PC-3 (cell line): ENCODE measurements at regions not wholly inside any gene's neighbourhood (a gene's known extent, or its start where the extent isn't known, plus 50 kb on each side); places are given as distances from the start of the nearest gene placed in this dataset.

Experiments used
- ATAC-seq: fragments of 200-7000 bp; cut with Tn5 transposase; 2 replicates; pipeline ENCODE4 v1.9.1; 2020; ENCODE audit warnings: mild to moderate bottlenecking, moderate library complexity
- BruUV-seq: library from RNA; stranded (reverse); fragments of 400-500 nt; replicated peaks from 2 replicates; lab custom pipeline; 2021; lab: Mats Ljungman, UMichigan
- CTCF ChIA-PET: fragments of 300-600 bp; sonication (Branson Sonifier 250); formaldehyde crosslinking; loops from one replicate; lab custom pipeline; 2022; ENCODE audit warnings: antibody characterized with exemption; lab: Charles Lee
- POLR2A ChIA-PET: fragments of 300-600 bp; sonication (Branson Sonifier 250); formaldehyde crosslinking; loops from one replicate; lab custom pipeline; 2022; ENCODE audit warnings: antibody characterized with exemption; ENCODE audit not compliant: unreplicated experiment; lab: Charles Lee
- DNase-seq: peaks from one replicate; pipeline ENCODE4 v3.0.0-alpha.2; 2015
- H2AFZ ChIP-seq: fragments of 300-600 bp; sonication (generic); 2 replicates; pipeline ENCODE4 v1.6.0; 2016; ENCODE audit warnings: antibody characterized with exemption, low read length
- H3F3A ChIP-seq: fragments of 300-600 bp; sonication (generic); one replicate; pipeline ENCODE4 v1.6.0; 2017; ENCODE audit warnings: antibody characterized with exemption, low read length, control low read depth, mild to moderate bottlenecking; ENCODE audit not compliant: unreplicated experiment
- H3K27ac ChIP-seq: fragments of 300-600 bp; sonication (generic); 2 replicates; pipeline ENCODE4 v1.5.1; 2016; ENCODE audit warnings: mild to moderate bottlenecking, low read length
- H3K27me3 ChIP-seq: fragments of 300-600 bp; sonication (generic); 2 replicates; pipeline ENCODE4 v1.6.1; 2016; ENCODE audit warnings: low read length, mixed read lengths
- H3K36me3 ChIP-seq: fragments of 300-600 bp; sonication (generic); 2 replicates; pipeline ENCODE4 v1.6.1; 2016; ENCODE audit warnings: low read depth, mixed run types, low read length, mixed read lengths
- H3K4me1 ChIP-seq: fragments of 300-600 bp; sonication (generic); 2 replicates; pipeline ENCODE4 v1.5.1; 2016; ENCODE audit warnings: low read length; ENCODE audit not compliant: insufficient read depth
- H3K4me2 ChIP-seq: fragments of 300-600 bp; sonication (generic); 2 replicates; pipeline ENCODE4 v1.6.0; 2016; ENCODE audit warnings: low read length
- H3K4me3 ChIP-seq: fragments of 300-600 bp; sonication (generic); 2 replicates; pipeline ENCODE4 v1.5.1; 2016; ENCODE audit warnings: mild to moderate bottlenecking, low read length, mixed read lengths
- H3K79me2 ChIP-seq: fragments of 300-600 bp; sonication (generic); 2 replicates; pipeline ENCODE4 v1.6.1; 2017; ENCODE audit warnings: low read length, mixed read lengths
- H3K9ac ChIP-seq: fragments of 300-600 bp; sonication (generic); 2 replicates; pipeline ENCODE4 v1.6.0; 2016; ENCODE audit warnings: mild to moderate bottlenecking, low read length
- H3K9me2 ChIP-seq: fragments of 300-600 bp; sonication (generic); replicated peaks from 2 replicates; pipeline ENCODE4 v1.6.1; 2016; ENCODE audit warnings: mixed run types, low read length, mixed read lengths
- H3K9me3 ChIP-seq: fragments of 300-600 bp; sonication (generic); 2 replicates; pipeline ENCODE4 v1.6.1; 2016; ENCODE audit warnings: low read length, mixed read lengths
- H4K20me1 ChIP-seq: fragments of 300-600 bp; sonication (generic); 2 replicates; pipeline ENCODE4 v1.6.1; 2016; ENCODE audit warnings: low read length, mixed read lengths
- EZH2 ChIP-seq: fragments of 300-600 bp; sonication (generic); IDR thresholded peaks from one replicate; pipeline ENCODE4 v1.6.1; 2017; ENCODE audit warnings: antibody characterized with exemption, mild to moderate bottlenecking, low read length; ENCODE audit not compliant: unreplicated experiment
- EZH2phosphoT487 ChIP-seq: fragments of 300-600 bp; sonication (generic); IDR thresholded peaks from 2 replicates; pipeline ENCODE4 v1.6.1; 2018; ENCODE audit warnings: mild to moderate bottlenecking, antibody characterized with exemption, low read length, borderline replicate concordance
- intact Hi-C: fragments of 100-400 bp; cut with micrococcal nuclease; formaldehyde crosslinking; loops from 2 replicates; pipeline ENCODE4 v1.9.0; 2023
- TF ChIP-seq, protein P1 (sequence below): fragments of 300-600 bp; sonication (generic); conservative IDR thresholded peaks from 2 replicates; pipeline ENCODE4 v1.5.1; 2017; ENCODE audit warnings: antibody characterized with exemption, low read depth, mild to moderate bottlenecking, low read length

DNA sequence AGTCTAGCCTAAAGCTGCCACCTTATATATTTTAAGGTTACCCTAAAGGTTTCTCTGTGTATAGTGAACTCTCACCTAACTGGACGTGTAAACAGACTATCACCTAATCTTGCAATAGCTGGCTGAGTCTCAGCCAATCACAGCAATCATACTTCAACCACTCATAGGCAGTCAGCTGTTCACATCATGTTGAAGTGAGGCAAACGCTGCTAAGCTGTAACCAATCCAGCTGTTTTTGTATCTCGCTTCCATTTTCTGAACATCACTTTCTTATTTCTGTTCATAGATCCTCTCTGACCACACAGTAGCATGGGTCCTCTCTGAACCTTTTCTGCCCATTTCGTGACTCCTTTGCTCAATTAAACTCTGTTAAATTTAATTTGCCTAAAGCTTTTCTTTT, 468.2 kb upstream of the POU3F3 start:
- H3K9ac ChIP-seq, result no peak overlapping the region
- ChIA-PET POLR2A (no interaction called here), CTCF (no interaction called here)
- no peaks in the 10 kb centered on the region for H3K4me1 ChIP-seq
- no peak overlapping the region for H3K27ac ChIP-seq
- no peak for DNase-seq
- TF ChIP-seq EZH2 (no peak), EZH2phosphoT487 (no peak)
- TF ChIP-seq, protein P1, sequence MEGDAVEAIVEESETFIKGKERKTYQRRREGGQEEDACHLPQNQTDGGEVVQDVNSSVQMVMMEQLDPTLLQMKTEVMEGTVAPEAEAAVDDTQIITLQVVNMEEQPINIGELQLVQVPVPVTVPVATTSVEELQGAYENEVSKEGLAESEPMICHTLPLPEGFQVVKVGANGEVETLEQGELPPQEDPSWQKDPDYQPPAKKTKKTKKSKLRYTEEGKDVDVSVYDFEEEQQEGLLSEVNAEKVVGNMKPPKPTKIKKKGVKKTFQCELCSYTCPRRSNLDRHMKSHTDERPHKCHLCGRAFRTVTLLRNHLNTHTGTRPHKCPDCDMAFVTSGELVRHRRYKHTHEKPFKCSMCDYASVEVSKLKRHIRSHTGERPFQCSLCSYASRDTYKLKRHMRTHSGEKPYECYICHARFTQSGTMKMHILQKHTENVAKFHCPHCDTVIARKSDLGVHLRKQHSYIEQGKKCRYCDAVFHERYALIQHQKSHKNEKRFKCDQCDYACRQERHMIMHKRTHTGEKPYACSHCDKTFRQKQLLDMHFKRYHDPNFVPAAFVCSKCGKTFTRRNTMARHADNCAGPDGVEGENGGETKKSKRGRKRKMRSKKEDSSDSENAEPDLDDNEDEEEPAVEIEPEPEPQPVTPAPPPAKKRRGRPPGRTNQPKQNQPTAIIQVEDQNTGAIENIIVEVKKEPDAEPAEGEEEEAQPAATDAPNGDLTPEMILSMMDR, result no peak
- no peaks in the 10 kb centered on the region for H3K27me3 ChIP-seq
- no peaks in the 10 kb centered on the region for H3K79me2 ChIP-seq
- BruUV-seq, result no TSS peak
- intact Hi-C loops, result no loop called here
- H3K4me3 ChIP-seq, result no peak overlapping the region
- H3K9me2 ChIP-seq, result no peaks in the 10 kb centered on the region
- H3K36me3 ChIP-seq, result no peaks in the 10 kb centered on the region
- no peaks in the 10 kb centered on the region for H3K9me3 ChIP-seq
- ATAC-seq, result no peak
- no peak overlapping the region for H2AFZ ChIP-seq
- H4K20me1 ChIP-seq, result no peaks in the 10 kb centered on the region
- no peak overlapping the region for H3K4me2 ChIP-seq
- H3F3A ChIP-seq, result no peaks in the 10 kb centered on the region

DNA sequence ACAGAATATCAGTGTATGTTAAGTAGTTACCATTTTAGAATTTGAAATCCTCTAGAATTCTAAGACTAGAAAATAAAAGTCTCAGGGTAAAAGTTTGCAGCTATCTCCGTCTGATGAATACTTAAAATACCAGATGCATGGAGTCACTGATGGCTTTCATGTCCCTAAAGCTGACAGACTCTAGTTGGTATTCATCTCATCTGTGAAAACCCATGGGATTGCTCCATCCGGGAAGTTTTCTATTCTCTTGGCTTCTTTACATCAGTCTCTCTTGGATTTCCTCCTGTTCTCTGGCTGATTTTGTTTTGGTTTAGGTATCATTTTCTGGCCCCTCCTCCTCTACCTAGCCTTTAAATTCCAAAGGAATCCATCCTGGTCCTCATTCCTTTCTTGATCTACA, 465.6 kb upstream of the POU3F3 start:
- no peak overlapping the region for H3K9ac ChIP-seq
- H3K4me3 ChIP-seq, result no peak overlapping the region
- no peaks in the 10 kb centered on the region for H3K79me2 ChIP-seq
- no TSS peak for BruUV-seq
- CTCF ChIA-PET, result no interaction called here
- no peaks in the 10 kb centered on the region for H3K9me3 ChIP-seq
- H3K4me2 ChIP-seq, result no peak overlapping the region
- POLR2A ChIA-PET, result no interaction called here
- H3K27ac ChIP-seq, result no peak overlapping the region
- no peak for ATAC-seq
- H3K4me1 ChIP-seq, result no peaks in the 10 kb centered on the region
- intact Hi-C loops, result no loop called here
- no peak overlapping the region for H2AFZ ChIP-seq
- TF ChIP-seq, protein P1, result no peak
- no peak for TF ChIP-seq EZH2
- TF ChIP-seq EZH2phosphoT487, result no peak
- H3K27me3 ChIP-seq, result peaks cover 4% of the 10 kb centered on the region; the same call in 1 of the 2 replicates
- no peak for DNase-seq
- no peaks in the 10 kb centered on the region for H3F3A ChIP-seq
- H4K20me1 ChIP-seq, result no peaks in the 10 kb centered on the region
- no peaks in the 10 kb centered on the region for H3K36me3 ChIP-seq
- no peaks in the 10 kb centered on the region for H3K9me2 ChIP-seq

DNA sequence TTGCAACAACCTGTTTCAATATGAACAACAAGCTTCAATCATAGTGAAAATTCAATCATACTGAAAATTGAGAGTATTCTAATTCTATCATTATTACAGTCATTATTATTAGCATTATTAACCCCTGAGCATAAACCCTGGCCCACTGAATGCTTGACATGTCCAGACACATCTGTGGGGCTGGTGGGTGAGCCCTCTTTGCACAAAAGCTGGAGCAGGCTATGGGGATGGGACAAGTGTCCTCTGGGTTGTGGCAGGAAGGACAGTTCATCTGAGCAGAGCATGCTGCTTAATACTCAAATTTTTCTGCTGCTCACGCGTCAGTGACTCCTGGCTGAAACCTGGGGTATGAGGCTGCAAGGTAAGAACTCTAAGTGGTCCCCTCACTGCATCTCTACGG, 451.1 kb upstream of the POU3F3 start:
- no peak for DNase-seq
- no peak overlapping the region for H3K9ac ChIP-seq
- ChIA-PET POLR2A (no interaction called here), CTCF (no interaction called here)
- no TSS peak for BruUV-seq
- no peak overlapping the region for H3K4me3 ChIP-seq
- no peaks in the 10 kb centered on the region for H3K36me3 ChIP-seq
- intact Hi-C loops, result no loop called here
- no peaks in the 10 kb centered on the region for H3K27me3 ChIP-seq
- no peaks in the 10 kb centered on the region for H3K9me3 ChIP-seq
- H2AFZ ChIP-seq, result no peak overlapping the region
- no peak for ATAC-seq
- no peaks in the 10 kb centered on the region for H3K4me1 ChIP-seq
- H3K9me2 ChIP-seq, result no peaks in the 10 kb centered on the region
- H3F3A ChIP-seq, result no peaks in the 10 kb centered on the region
- no peak overlapping the region for H3K27ac ChIP-seq
- no peaks in the 10 kb centered on the region for H4K20me1 ChIP-seq
- no peaks in the 10 kb centered on the region for H3K79me2 ChIP-seq
- TF ChIP-seq EZH2 (no peak), EZH2phosphoT487 (no peak)
- TF ChIP-seq, protein P1, result no peak
- no peak overlapping the region for H3K4me2 ChIP-seq
